HL-60 (cell line): ENCODE measurements at regions not wholly inside any gene's neighbourhood (a gene's known extent, or its start where the extent isn't known, plus 50 kb on each side); places are given as distances from the start of the nearest gene placed in this dataset.

Experiments
- DNase-seq, 2 experiments: peaks; one replicate each; pipeline ENCODE4 v3.0.0-alpha.2; 2010 to 2020; ENCODE audit warnings: low read depth in 1 of 2, low spot score in 1 of 2
- H3K27ac ChIP-seq: fragments of 250-450 bp; sonication (Bioruptor Pico); replicated peaks from 2 replicates; pipeline ENCODE4 v1.5.1; 2020; ENCODE audit warnings: mild to moderate bottlenecking, moderate library complexity
- H3K27me3 ChIP-seq: fragments of 250-450 bp; sonication (Bioruptor Pico); 2 replicates; pipeline ENCODE4 v1.5.1; 2021; ENCODE audit warnings: mild to moderate bottlenecking, moderate library complexity; ENCODE audit not compliant: insufficient read depth, poor library complexity, severe bottlenecking
- H3K4me3 ChIP-seq: replicated peaks from 2 replicates; pipeline ENCODE4 v1.5.1; 2011; ENCODE audit warnings: mild to moderate bottlenecking, control low read depth, low read length; ENCODE audit not compliant: insufficient read depth
- CTCF ChIP-seq: IDR thresholded peaks from one replicate; pipeline ENCODE4 v1.5.1; 2011; ENCODE audit warnings: low read length, control low read depth, inconsistent platforms; ENCODE audit not compliant: insufficient read depth
- GABPA ChIP-seq: IDR thresholded peaks from 2 replicates; pipeline ENCODE4 v1.6.1; 2012; ENCODE audit warnings: low read depth
- POLR2AphosphoS5 ChIP-seq: IDR thresholded peaks from 2 replicates; pipeline ENCODE4 v1.6.1; 2012; ENCODE audit warnings: low read depth
- REST ChIP-seq: IDR thresholded peaks from 2 replicates; pipeline ENCODE4 v1.6.1; 2012; ENCODE audit warnings: low read depth; ENCODE audit not compliant: insufficient replicate concordance
- SPI1 ChIP-seq: IDR thresholded peaks from 2 replicates; pipeline ENCODE4 v1.6.1; 2012; ENCODE audit warnings: low read depth, mild to moderate bottlenecking, borderline replicate concordance

GRCh38 chr7:16066805-16067459 is 354.4 kb downstream of the CRPPA start:
- H3K27ac ChIP-seq, result no peak overlapping the region
- no peak for DNase-seq
- no peak for TF ChIP-seq POLR2AphosphoS5
- no peak for TF ChIP-seq SPI1
- no peak for TF ChIP-seq CTCF
- TF ChIP-seq REST, result no peak
- TF ChIP-seq GABPA, result no peak
- H3K27me3 ChIP-seq, result no peaks in the 10 kb centered on the region
- H3K4me3 ChIP-seq, result no peak overlapping the region

GRCh38 chr7:16065939-16066338 is 355.4 kb downstream of the CRPPA start:
- DNase-seq, result no peak
- Histone ChIP-seq H3K27me3 (no peaks in the 10 kb centered on the region), H3K27ac (no peak overlapping the region), H3K4me3 (no peak overlapping the region)
- TF ChIP-seq POLR2AphosphoS5 (no peak), GABPA (no peak), CTCF (no peak), SPI1 (no peak), REST (no peak)

GRCh38 chr7:16063716-16064675 is 357.3 kb downstream of the CRPPA start:
- Histone ChIP-seq H3K27me3 (no peaks in the 10 kb centered on the region), H3K4me3 (no peak overlapping the region), H3K27ac (no peak overlapping the region)
- TF ChIP-seq CTCF (no peak), POLR2AphosphoS5 (no peak), REST (no peak), SPI1 (no peak), GABPA (no peak)
- no peak for DNase-seq
